Spinal cord (tissue), 9 donors: ENCODE measurements at regions not wholly inside any gene's neighbourhood (a gene's known extent, or its start where the extent isn't known, plus 50 kb on each side); places are given as distances from the start of the nearest gene placed in this dataset.

Experiments used
- DNase-seq, 6 donors: peaks; one replicate each; pipeline versions ENCODE4 v3.0.0 to v3.0.0-alpha.2; 2013 to 2015; ENCODE audit warnings: low spot score in 6 of 6, low read depth in 4 of 6
- H3K27ac ChIP-seq: one replicate; pipeline ENCODE4 v1.5.1; 2013; ENCODE audit warnings: low read depth, low read length, control low read depth
- H3K27me3 ChIP-seq: one replicate; pipeline ENCODE4 v1.6.1; 2013; ENCODE audit warnings: low read length; ENCODE audit not compliant: control insufficient read depth, insufficient read depth
- H3K36me3 ChIP-seq: one replicate; pipeline ENCODE4 v1.6.1; 2013; ENCODE audit warnings: low read length; ENCODE audit not compliant: control insufficient read depth, insufficient read depth
- H3K4me1 ChIP-seq: one replicate; pipeline ENCODE4 v1.6.1; 2013; ENCODE audit warnings: low read length; ENCODE audit not compliant: control insufficient read depth, insufficient read depth
- H3K4me3 ChIP-seq: one replicate; pipeline ENCODE4 v1.5.1; 2013; ENCODE audit warnings: low read depth, low read length, control low read depth
- H3K9me3 ChIP-seq: one replicate; pipeline ENCODE4 v1.6.1; 2013; ENCODE audit warnings: low read length; ENCODE audit not compliant: control insufficient read depth, insufficient read depth
- WGBS: methylation state at CpG from one replicate; pipeline ENCODE4 v1.1.5; 2013; ENCODE audit warnings: missing lambda C conversion rate; ENCODE audit not compliant: insufficient coverage; 5-methylcytosine and 5-hydroxymethylcytosine counted together
- donor health status: healthy.

GRCh38 chr18:26708806-26709716, 156.4 kb downstream of the AQP4 start:
- 80% methylated on average over 1 of the region's 7 CpGs for WGBS

GRCh38 chr18:26706911-26707351, 158.6 kb downstream of the AQP4 start:
- Histone ChIP-seq H3K27me3 (no peaks in the 10 kb centered on the region), H3K36me3 (no peaks in the 10 kb centered on the region), H3K9me3 (no peaks in the 10 kb centered on the region), H3K4me1 (no peaks in the 10 kb centered on the region), H3K4me3 (no peak overlapping the region), H3K27ac (no peak overlapping the region)
- 59% methylated on average over 4 of the region's 10 CpGs for WGBS
- DNase-seq = peak in 2 of 6 donors; percentile 36 to 57

More at GRCh38 chr18:26708806-26709716, 156.4 kb downstream of the AQP4 start:
- no peaks in the 10 kb centered on the region for H3K4me1 ChIP-seq
- no peaks in the 10 kb centered on the region for H3K9me3 ChIP-seq
- no peaks in the 10 kb centered on the region for H3K36me3 ChIP-seq
- H3K27me3 ChIP-seq = no peaks in the 10 kb centered on the region
- no peak overlapping the region for H3K4me3 ChIP-seq
- no peak overlapping the region for H3K27ac ChIP-seq
- no peak for DNase-seq

- no peaks in the 10 kb centered on the region for H3K9me3 ChIP-seq
- no peak overlapping the region for H3K4me3 ChIP-seq
- no peaks in the 10 kb centered on the region for H3K27me3 ChIP-seq
- no peak overlapping the region for H3K27ac ChIP-seq
- no peaks in the 10 kb centered on the region for H3K4me1 ChIP-seq
- DNase-seq = no peak
- no peaks in the 10 kb centered on the region for H3K36me3 ChIP-seq
These were observed 157.4 kb upstream of the KCTD1 start for GRCh38 chr18:26705757-26706156.

DNA sequence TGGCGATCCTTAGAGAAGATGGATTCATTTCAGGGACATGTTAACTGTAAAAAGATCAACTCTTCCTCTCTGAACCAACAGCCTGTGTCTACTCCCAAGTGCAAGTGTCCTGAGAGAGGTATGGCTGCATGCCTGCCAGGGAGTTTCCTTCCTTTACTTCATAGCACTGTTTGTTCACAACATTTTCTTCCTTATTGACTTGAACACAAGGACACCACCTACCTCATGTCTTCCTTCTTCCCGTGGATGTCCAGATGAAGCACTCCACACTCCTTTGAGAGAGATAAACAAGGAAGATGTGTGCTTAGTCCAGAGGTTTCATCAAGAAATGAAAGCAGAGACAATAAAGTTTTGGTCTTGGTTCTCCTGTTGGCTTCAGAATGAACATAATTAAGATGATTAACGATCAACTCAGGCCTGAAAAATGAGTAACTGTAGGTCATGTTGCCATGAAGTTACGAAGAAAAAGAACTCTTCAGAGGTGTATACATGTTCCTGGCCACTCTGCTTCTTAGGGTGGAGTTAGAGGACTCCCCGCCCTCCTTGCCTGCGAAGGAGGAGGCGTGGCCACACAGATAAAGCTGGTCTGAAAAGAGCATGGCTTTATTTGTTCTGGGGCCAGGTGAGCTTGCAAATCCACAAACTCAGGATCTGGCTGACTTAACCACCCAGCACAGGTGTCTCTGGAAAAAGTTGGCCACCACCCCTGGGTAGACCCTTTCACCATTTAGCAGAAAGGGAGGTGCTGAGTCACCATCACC, 155.0 kb upstream of the KCTD1 start:
- no peak overlapping the region for H3K4me3 ChIP-seq
- H3K36me3 ChIP-seq = no peaks in the 10 kb centered on the region
- H3K27ac ChIP-seq = no peak overlapping the region
- no peak for DNase-seq
- no peaks in the 10 kb centered on the region for H3K27me3 ChIP-seq
- WGBS = 96% methylated on average over 6 of the region's 7 CpGs
- no peaks in the 10 kb centered on the region for H3K4me1 ChIP-seq
- no peaks in the 10 kb centered on the region for H3K9me3 ChIP-seq

DNA sequence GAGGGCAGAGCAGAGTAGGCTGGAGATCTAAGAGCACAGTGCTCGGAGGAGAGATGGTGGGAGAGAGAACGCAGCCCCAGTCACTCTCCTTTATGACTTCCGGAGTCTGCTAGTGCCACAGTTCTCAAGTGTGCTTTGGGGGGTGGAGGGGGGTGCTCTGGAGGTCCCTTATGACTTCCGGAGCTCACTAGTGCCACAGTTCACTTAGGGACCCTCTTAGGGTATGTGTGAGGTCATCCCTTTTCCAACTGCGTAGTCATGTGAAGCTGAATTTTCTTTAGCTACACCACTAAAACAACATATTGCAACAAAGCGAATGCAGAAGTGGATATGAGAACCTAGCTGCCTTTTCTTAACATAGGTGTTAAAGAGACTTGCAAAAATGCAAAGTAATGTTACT, 153.7 kb upstream of the KCTD1 start:
- Histone ChIP-seq H3K36me3 (no peaks in the 10 kb centered on the region), H3K9me3 (no peaks in the 10 kb centered on the region), H3K27me3 (no peaks in the 10 kb centered on the region), H3K4me3 (no peak overlapping the region), H3K27ac (no peak overlapping the region), H3K4me1 (no peaks in the 10 kb centered on the region)
- DNase-seq = no peak
- 64% methylated on average over 3 of the region's 6 CpGs for WGBS

DNA sequence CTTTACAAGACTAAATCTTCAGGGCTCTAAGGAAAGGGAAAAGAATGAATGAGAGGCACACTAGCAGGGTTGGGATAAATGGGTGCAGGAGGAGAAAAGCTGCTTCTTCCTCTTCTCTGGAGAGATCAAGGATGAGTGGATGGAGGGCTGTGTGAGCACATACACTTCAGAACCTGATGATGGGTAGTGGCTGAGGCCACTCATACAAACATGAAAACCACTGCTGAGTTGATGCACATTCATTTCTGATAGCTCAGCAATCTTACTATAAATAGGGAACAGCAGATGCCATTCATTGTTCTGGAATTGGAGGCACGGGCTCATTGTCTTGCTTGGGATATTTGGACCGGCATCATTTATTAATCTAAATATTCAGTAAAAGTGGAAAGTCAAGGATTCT, 152.4 kb upstream of the KCTD1 start:
- Histone ChIP-seq H3K36me3 (no peaks in the 10 kb centered on the region), H3K27me3 (no peaks in the 10 kb centered on the region), H3K27ac (no peak overlapping the region), H3K9me3 (no peaks in the 10 kb centered on the region), H3K4me1 (no peaks in the 10 kb centered on the region), H3K4me3 (no peak overlapping the region)
- no CpG with 5 or more reads among the region's 2 CpGs for WGBS
- no peak for DNase-seq

DNA sequence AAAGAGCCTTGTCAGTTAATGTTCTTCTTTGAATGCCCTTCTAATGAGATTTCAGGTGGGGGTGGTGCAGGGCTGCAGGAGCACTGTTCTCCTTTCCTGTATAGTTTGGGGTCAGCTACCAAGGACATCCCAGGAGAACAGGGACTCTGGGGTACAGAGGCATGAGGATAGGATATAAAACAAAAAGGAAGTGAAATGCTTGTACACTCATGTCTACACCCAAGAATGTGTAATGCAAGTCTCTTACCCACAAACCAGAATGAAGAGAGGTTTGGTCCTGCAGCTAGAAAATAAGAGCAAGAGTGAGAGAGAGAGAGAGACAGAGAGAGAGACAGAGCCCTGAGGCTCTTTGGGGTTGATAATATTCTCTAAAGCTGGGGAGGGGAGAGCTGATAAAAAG, 151.8 kb upstream of the KCTD1 start:
- H3K4me3 ChIP-seq = no peak overlapping the region
- no peak overlapping the region for H3K27ac ChIP-seq
- no peaks in the 10 kb centered on the region for H3K27me3 ChIP-seq
- H3K36me3 ChIP-seq = no peaks in the 10 kb centered on the region
- H3K4me1 ChIP-seq = no peaks in the 10 kb centered on the region
- H3K9me3 ChIP-seq = no peaks in the 10 kb centered on the region
- DNase-seq = no peak

DNA sequence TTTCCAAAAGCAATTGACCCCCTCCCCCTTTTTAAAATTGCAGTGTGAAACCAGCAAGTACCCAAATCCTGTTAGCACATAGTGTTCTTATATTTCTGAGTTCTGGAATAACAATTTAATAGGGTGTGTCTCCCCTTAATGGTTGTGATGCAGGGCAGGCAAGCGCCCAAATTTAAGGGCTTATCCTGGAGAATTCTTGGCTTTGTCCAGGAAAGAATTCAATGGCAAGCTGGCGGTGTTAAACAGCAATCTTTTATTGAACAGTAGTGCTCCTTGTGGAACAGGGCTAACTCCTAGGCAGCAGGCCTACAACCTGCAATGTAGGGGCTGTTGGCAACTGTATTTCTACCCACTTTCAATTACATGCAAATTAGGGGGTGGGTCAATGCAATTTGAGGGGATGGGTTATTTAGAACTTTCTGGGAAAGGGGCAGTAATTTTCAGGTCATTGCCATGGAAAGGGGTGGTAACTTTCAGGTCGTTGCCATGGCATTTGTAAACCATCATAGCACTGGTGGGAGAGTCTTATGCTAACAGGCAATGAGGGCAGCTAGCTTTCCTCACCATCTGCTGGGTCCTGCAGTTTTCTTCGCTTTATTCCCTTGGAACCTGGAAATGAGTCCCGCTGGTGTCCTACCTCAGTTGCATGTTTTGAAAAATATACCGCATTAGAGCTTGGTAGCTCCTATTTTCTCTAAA, 149.0 kb upstream of the KCTD1 start:
- DNase-seq = peak in 1 of 6 donors; percentile 51
- Histone ChIP-seq H3K4me3 (no peak overlapping the region), H3K9me3 (peaks cover 4% of the 10 kb centered on the region), H3K27me3 (no peaks in the 10 kb centered on the region), H3K27ac (no peak overlapping the region), H3K4me1 (no peaks in the 10 kb centered on the region), H3K36me3 (no peaks in the 10 kb centered on the region)
- WGBS = 58% methylated on average over 6 of the region's 6 CpGs

GRCh38 chr18:26696786-26697185, 148.4 kb upstream of the KCTD1 start:
- Histone ChIP-seq H3K27me3 (no peaks in the 10 kb centered on the region), H3K27ac (no peak overlapping the region), H3K9me3 (peaks cover 4% of the 10 kb centered on the region), H3K36me3 (no peaks in the 10 kb centered on the region), H3K4me3 (no peak overlapping the region), H3K4me1 (no peaks in the 10 kb centered on the region)
- WGBS = 100% methylated on average over 1 of the region's 2 CpGs
- no peak for DNase-seq
